Fibroblast of lung (primary cell): ENCODE measurements at regions not wholly inside any gene's neighbourhood (a gene's known extent, or its start where the extent isn't known, plus 50 kb on each side); places are given as distances from the start of the nearest gene placed in this dataset.

Experiments
- CTCF ChIP-seq, 2 donors: IDR thresholded peaks in 1 of 2; conservative IDR thresholded peaks in 1 of 2; 1 replicate in 1 of 2; 2 replicates in 1 of 2; pipeline ENCODE4 v1.5.1; 2011 to 2012; ENCODE audit warnings: low read length in 2 of 2, control low read depth in 1 of 2, inconsistent platforms in 1 of 2, low read depth in 1 of 2, mild to moderate bottlenecking in 1 of 2
- EZH2 ChIP-seq: IDR thresholded peaks from 2 replicates; pipeline ENCODE4 v1.5.1; 2012; ENCODE audit warnings: low read length, control low read depth, mild to moderate bottlenecking; ENCODE audit errors: missing control alignments

- TF ChIP-seq CTCF (conservative IDR thresholded peaks at IDR 0.05 in 1 of 2, IDR thresholded peaks at IDR 0.05 in 1 of 2; ENCODE audit: low read depth in 1 of 2, low read length in 2 of 2) (no peak), EZH2 (no peak)
Observed at GRCh38 chr17:73950593-73950914, 252.9 kb upstream of the RPL38 start.
